Fibroblast of lung (primary cell): ENCODE measurements at regions not wholly inside any gene's neighbourhood (a gene's known extent, or its start where the extent isn't known, plus 50 kb on each side); places are given as distances from the start of the nearest gene placed in this dataset.

Source experiments
- EZH2 ChIP-seq: IDR thresholded peaks from 2 replicates; pipeline ENCODE4 v1.5.1; 2012; ENCODE audit warnings: low read length, control low read depth, mild to moderate bottlenecking; ENCODE audit errors: missing control alignments
- TF ChIP-seq, protein P1 (sequence below), 2 donors: IDR thresholded peaks in 1 of 2; conservative IDR thresholded peaks in 1 of 2; 1 replicate in 1 of 2; 2 replicates in 1 of 2; pipeline ENCODE4 v1.5.1; 2011 to 2012; ENCODE audit warnings: low read length in 2 of 2, control low read depth in 1 of 2, inconsistent platforms in 1 of 2, low read depth in 1 of 2, mild to moderate bottlenecking in 1 of 2

DNA sequence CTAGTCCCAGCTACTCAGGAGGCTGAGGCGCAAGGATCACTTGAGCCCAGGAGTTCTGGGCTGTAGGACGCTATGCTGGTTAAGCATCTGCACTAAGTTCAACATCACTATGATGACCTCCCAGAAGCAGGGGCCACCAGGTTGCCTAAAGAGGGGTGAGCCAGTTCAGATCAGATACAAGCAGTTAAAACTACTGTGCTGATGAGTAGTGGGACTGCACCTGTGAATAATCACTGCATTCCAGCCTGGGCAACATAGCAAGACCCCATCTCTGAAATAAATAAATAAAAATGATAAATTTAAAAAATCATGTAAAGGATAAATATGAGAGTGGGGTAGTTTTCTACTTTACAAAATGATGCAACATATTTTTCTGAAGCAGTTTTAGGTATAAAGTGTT is 106.5 kb downstream of the TMEM170B start:
- TF ChIP-seq, protein P1, sequence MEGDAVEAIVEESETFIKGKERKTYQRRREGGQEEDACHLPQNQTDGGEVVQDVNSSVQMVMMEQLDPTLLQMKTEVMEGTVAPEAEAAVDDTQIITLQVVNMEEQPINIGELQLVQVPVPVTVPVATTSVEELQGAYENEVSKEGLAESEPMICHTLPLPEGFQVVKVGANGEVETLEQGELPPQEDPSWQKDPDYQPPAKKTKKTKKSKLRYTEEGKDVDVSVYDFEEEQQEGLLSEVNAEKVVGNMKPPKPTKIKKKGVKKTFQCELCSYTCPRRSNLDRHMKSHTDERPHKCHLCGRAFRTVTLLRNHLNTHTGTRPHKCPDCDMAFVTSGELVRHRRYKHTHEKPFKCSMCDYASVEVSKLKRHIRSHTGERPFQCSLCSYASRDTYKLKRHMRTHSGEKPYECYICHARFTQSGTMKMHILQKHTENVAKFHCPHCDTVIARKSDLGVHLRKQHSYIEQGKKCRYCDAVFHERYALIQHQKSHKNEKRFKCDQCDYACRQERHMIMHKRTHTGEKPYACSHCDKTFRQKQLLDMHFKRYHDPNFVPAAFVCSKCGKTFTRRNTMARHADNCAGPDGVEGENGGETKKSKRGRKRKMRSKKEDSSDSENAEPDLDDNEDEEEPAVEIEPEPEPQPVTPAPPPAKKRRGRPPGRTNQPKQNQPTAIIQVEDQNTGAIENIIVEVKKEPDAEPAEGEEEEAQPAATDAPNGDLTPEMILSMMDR (conservative IDR thresholded peaks at IDR 0.05 in 1 of 2, IDR thresholded peaks at IDR 0.05 in 1 of 2; ENCODE audit: low read depth in 1 of 2, low read length in 2 of 2) = no peak
- TF ChIP-seq EZH2 = no peak
